HCT116 (cell line): ENCODE measurements at regions not wholly inside any gene's neighbourhood (a gene's known extent, or its start where the extent isn't known, plus 50 kb on each side); places are given as distances from the start of the nearest gene placed in this dataset.

Source experiments
- ATAC-seq: fragments of 200-7000 bp; cut with Tn5 transposase; 2 replicates; pipeline ENCODE4 v1.9.1; 2020; ENCODE audit warnings: mild to moderate bottlenecking, moderate library complexity
- BruUV-seq: library from RNA; stranded (reverse); fragments of 400-500 nt; replicated peaks from 2 replicates; lab custom pipeline; 2021; lab: Mats Ljungman, UMichigan
- CTCF ChIA-PET: fragments of 300-600 bp; sonication (Branson Sonifier 250); formaldehyde crosslinking; loops from one replicate; lab custom pipeline; 2021; ENCODE audit warnings: antibody characterized with exemption; lab: Charles Lee
- POLR2A ChIA-PET: fragments of 300-600, 350-600 bp; sonication (Branson Sonifier 250); formaldehyde crosslinking; loops from one replicate; lab custom pipeline; 2021; ENCODE audit warnings: antibody characterized with exemption; lab: Charles Lee
- RAD21 ChIA-PET, 2 experiments: fragments of 300-600 bp; sonication (Branson Sonifier 250); formaldehyde crosslinking; loops; one replicate each; lab custom pipeline; 2023; ENCODE audit warnings: low total read pairs in 2 of 2; ENCODE audit not compliant: uncharacterized antibody in 2 of 2, unreplicated experiment in 2 of 2, low non-redundant PET in 1 of 2; lab: Charles Lee
- DNase-seq: peaks from one replicate; pipeline ENCODE4 v3.0.0-alpha.2; 2010; ENCODE audit warnings: low read depth, low spot score
- H2AFZ ChIP-seq: fragments of 200-600 bp; shearing (Covaris generic), sonication (generic); 2 replicates; pipeline ENCODE4 v1.6.1; 2017; ENCODE audit warnings: low read depth, mixed run types, mixed read lengths, antibody characterized with exemption, low read length; ENCODE audit not compliant: poor library complexity, severe bottlenecking
- H3K27ac ChIP-seq: 2 replicates; pipeline ENCODE4 v1.5.1; 2012; ENCODE audit warnings: low read depth, low read length
- H3K27me3 ChIP-seq: fragments of 200-600 bp; sonication (generic); 2 replicates; pipeline ENCODE4 v1.6.1; 2016; ENCODE audit warnings: mixed run types, low read length, mixed read lengths; ENCODE audit not compliant: insufficient read depth
- H3K36me3 ChIP-seq, 2 experiments: fragments of 200-500 bp in 1 of 2; fragments of 200-600 bp in 1 of 2; sonication (Bioruptor generic) in 1 of 2; sonication (generic) in 1 of 2; 2 replicates each; pipeline versions ENCODE4 v1.5.1 to v1.6.1; 2014 to 2016; ENCODE audit warnings: low read length in 2 of 2, inconsistent platforms in 1 of 2, mixed read lengths in 1 of 2, mixed run types in 1 of 2; ENCODE audit not compliant: insufficient read depth in 2 of 2, control insufficient read depth in 1 of 2
- H3K4me1 ChIP-seq, 2 experiments: fragments of 200-600 bp in 1 of 2; sonication (generic) in 1 of 2; 2 replicates each; pipeline versions ENCODE4 v1.5.1 to v1.6.1; 2012 to 2017; ENCODE audit warnings: low read length in 2 of 2, inconsistent platforms in 1 of 2, mild to moderate bottlenecking in 1 of 2, mixed read lengths in 1 of 2, mixed run types in 1 of 2, moderate library complexity in 1 of 2; ENCODE audit not compliant: insufficient read depth in 2 of 2, control insufficient read depth in 1 of 2
- H3K4me2 ChIP-seq: fragments of 200-600 bp; sonication (generic); 2 replicates; pipeline ENCODE4 v1.6.1; 2017; ENCODE audit warnings: mixed run types, low read length, mixed read lengths
- H3K4me3 ChIP-seq, 2 experiments: fragments of 200-600 bp in 1 of 2; sonication (generic) in 1 of 2; replicated peaks in 1 of 2; 2 replicates each; pipeline ENCODE4 v1.5.1; 2011 to 2016; ENCODE audit warnings: low read length in 2 of 2, control low read depth in 1 of 2, low read depth in 1 of 2, mild to moderate bottlenecking in 1 of 2, mixed read lengths in 1 of 2, mixed run types in 1 of 2
- H3K79me2 ChIP-seq: fragments of 200-600 bp; sonication (generic); 2 replicates; pipeline ENCODE4 v1.6.1; 2017; ENCODE audit warnings: mild to moderate bottlenecking, mixed run types, low read length, moderate library complexity, mixed read lengths; ENCODE audit not compliant: insufficient read depth
- H3K9ac ChIP-seq: fragments of 200-600 bp; sonication (generic); 2 replicates; pipeline ENCODE4 v1.6.1; 2016; ENCODE audit warnings: low read length, mixed read lengths
- H3K9me2 ChIP-seq: fragments of 200-600 bp; sonication (generic), shearing (Covaris generic); 2 replicates; pipeline ENCODE4 v1.6.1; 2017; ENCODE audit warnings: mixed run types, mild to moderate bottlenecking, moderate library complexity; ENCODE audit not compliant: insufficient read depth
- H3K9me3 ChIP-seq, 2 experiments: fragments of 200-500 bp in 1 of 2; fragments of 200-600 bp in 1 of 2; sonication (Bioruptor generic) in 1 of 2; sonication (generic) in 1 of 2; 2 replicates each; pipeline ENCODE4 v1.6.1; 2014 to 2017; ENCODE audit warnings: low read length in 2 of 2, mixed read lengths in 2 of 2, inconsistent platforms in 1 of 2, low read depth in 1 of 2, mild to moderate bottlenecking in 1 of 2, mixed run types in 1 of 2, moderate library complexity in 1 of 2; ENCODE audit not compliant: control insufficient read depth in 1 of 2, insufficient read depth in 1 of 2
- H4K20me1 ChIP-seq: fragments of 200-600 bp; sonication (generic), shearing (Covaris generic); 2 replicates; pipeline ENCODE4 v1.6.1; 2017; ENCODE audit warnings: mixed run types, mild to moderate bottlenecking, moderate library complexity; ENCODE audit not compliant: insufficient read depth
- CBX3 ChIP-seq: IDR thresholded peaks from 2 replicates; pipeline ENCODE4 v1.6.1; 2012; ENCODE audit warnings: low read depth
- EGR1 ChIP-seq: IDR thresholded peaks from 2 replicates; pipeline ENCODE4 v1.6.1; 2012; ENCODE audit warnings: low read depth
- ELF1 ChIP-seq: IDR thresholded peaks from 2 replicates; pipeline ENCODE4 v1.6.1; 2012; ENCODE audit warnings: low read depth, borderline replicate concordance
- EZH2 ChIP-seq: fragments of 200-600 bp; sonication (generic); IDR thresholded peaks from 2 replicates; pipeline ENCODE4 v1.6.1; 2017; ENCODE audit warnings: antibody characterized with exemption, mixed run types
- EZH2phosphoT487 ChIP-seq: fragments of 200-600 bp; IDR thresholded peaks from 2 replicates; pipeline ENCODE4 v1.6.1; 2018; ENCODE audit warnings: antibody characterized with exemption, borderline replicate concordance
- RAD21 ChIP-seq: IDR thresholded peaks from 2 replicates; pipeline ENCODE4 v1.6.1; 2012; ENCODE audit warnings: low read depth, mild to moderate bottlenecking
- TCF7L2 ChIP-seq: IDR thresholded peaks from 2 replicates; pipeline ENCODE4 v1.7.0; 2011; ENCODE audit warnings: borderline replicate concordance, inconsistent platforms; ENCODE audit not compliant: insufficient read depth, insufficient read length; ENCODE audit errors: extremely low read depth
- ZFX ChIP-seq: fragments of 450-650 bp; IDR thresholded peaks from 2 replicates; pipeline ENCODE4 v1.6.1; 2017
- ZNF274 ChIP-seq: fragments of 200-500 bp; sonication (Bioruptor generic); IDR thresholded peaks from 2 replicates; pipeline ENCODE4 v1.6.1; 2014; ENCODE audit warnings: mild to moderate bottlenecking, low read depth, low read length, inconsistent platforms
- intact Hi-C: fragments of 100-400 bp; cut with micrococcal nuclease; formaldehyde crosslinking; loops from 2 replicates; pipeline ENCODE4 v1.10.0; 2022
- TF ChIP-seq, protein P1 (sequence below): IDR thresholded peaks from 2 replicates; pipeline ENCODE4 v1.6.1; 2012
- TF ChIP-seq, protein P2 (sequence below): IDR thresholded peaks from 2 replicates; pipeline ENCODE4 v1.6.1; 2012
- TF ChIP-seq, protein P3 (sequence below), 3 experiments: fragments of 200-600 bp in 1 of 3; sonication (generic) in 1 of 3; IDR thresholded peaks in 2 of 3; conservative IDR thresholded peaks in 1 of 3; 2 replicates each; pipeline ENCODE4 v1.5.1; 2012 to 2017; ENCODE audit warnings: low read depth in 2 of 3, low read length in 2 of 3, antibody characterized with exemption in 1 of 3, borderline replicate concordance in 1 of 3, control low read depth in 1 of 3, mild to moderate bottlenecking in 1 of 3, mixed read lengths in 1 of 3, mixed run types in 1 of 3, moderate library complexity in 1 of 3; ENCODE audit not compliant: insufficient read depth in 1 of 3

DNA sequence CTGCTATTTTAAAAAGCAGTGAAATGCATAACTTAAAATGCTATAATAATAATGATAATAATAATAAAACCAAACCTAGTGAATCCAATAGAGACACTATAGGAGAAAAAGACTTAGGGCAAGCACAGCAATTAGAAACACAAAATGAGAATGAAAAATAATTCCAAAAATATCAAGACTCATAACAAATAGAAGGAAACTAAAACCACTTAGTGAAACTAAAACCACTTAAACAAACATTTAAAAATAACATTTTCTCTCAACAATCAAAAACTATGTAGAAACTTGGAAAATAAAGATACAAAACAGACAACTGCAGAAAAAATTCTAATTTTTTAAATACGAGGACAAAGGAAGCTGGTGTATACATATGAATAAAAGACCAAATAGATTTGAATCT is 655.2 kb upstream of the NRG3 start:
- no peaks in the 10 kb centered on the region; the same call in 1 of the 2 replicates for H4K20me1 ChIP-seq
- no peak for DNase-seq
- intact Hi-C loops, result no loop called here
- H3K9me2 ChIP-seq, result no peaks in the 10 kb centered on the region
- RAD21 ChIA-PET, result no interaction called here
- TF ChIP-seq RAD21 (no peak), CBX3 (no peak), EGR1 (no peak), ZFX (no peak), ELF1 (no peak), EZH2phosphoT487 (no peak), ZNF274 (no peak), EZH2 (no peak), TCF7L2 (no peak)
- TF ChIP-seq, protein P1, sequence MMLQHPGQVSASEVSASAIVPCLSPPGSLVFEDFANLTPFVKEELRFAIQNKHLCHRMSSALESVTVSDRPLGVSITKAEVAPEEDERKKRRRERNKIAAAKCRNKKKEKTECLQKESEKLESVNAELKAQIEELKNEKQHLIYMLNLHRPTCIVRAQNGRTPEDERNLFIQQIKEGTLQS, result no peak
- TF ChIP-seq, protein P2, sequence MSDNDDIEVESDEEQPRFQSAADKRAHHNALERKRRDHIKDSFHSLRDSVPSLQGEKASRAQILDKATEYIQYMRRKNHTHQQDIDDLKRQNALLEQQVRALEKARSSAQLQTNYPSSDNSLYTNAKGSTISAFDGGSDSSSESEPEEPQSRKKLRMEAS, result no peak
- TF ChIP-seq, protein P3, sequence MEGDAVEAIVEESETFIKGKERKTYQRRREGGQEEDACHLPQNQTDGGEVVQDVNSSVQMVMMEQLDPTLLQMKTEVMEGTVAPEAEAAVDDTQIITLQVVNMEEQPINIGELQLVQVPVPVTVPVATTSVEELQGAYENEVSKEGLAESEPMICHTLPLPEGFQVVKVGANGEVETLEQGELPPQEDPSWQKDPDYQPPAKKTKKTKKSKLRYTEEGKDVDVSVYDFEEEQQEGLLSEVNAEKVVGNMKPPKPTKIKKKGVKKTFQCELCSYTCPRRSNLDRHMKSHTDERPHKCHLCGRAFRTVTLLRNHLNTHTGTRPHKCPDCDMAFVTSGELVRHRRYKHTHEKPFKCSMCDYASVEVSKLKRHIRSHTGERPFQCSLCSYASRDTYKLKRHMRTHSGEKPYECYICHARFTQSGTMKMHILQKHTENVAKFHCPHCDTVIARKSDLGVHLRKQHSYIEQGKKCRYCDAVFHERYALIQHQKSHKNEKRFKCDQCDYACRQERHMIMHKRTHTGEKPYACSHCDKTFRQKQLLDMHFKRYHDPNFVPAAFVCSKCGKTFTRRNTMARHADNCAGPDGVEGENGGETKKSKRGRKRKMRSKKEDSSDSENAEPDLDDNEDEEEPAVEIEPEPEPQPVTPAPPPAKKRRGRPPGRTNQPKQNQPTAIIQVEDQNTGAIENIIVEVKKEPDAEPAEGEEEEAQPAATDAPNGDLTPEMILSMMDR (IDR thresholded peaks at IDR 0.05 in 2 of 3, conservative IDR thresholded peaks at IDR 0.05 in 1 of 3; ENCODE audit: borderline replicate concordance in 1 of 3, insufficient read depth in 1 of 3, low read depth in 2 of 3, low read length in 2 of 3), result no peak
- TF ChIP-seq, all 23 proteins: peak for 0
- no TSS peak for BruUV-seq
- Histone ChIP-seq H3K27me3 (no peaks in the 10 kb centered on the region), H3K27ac (no peak overlapping the region), H3K79me2 (no peaks in the 10 kb centered on the region), H3K4me1 (no peaks in the 10 kb centered on the region), H3K4me3 (no peak overlapping the region), H3K9ac (no peak overlapping the region), H3K36me3 (no peaks in the 10 kb centered on the region), H2AFZ (no peak overlapping the region), H3K9me3 (peaks cover 10 to 11% of the 10 kb centered on the region in 2 experiments; a peak in 2 of 4 replicates), H3K4me2 (no peak overlapping the region)
- ATAC-seq, result no peak
- ChIA-PET CTCF (no interaction called here), POLR2A (no interaction called here)
